K562 (cell line): ENCODE measurements at regions not wholly inside any gene's neighbourhood (a gene's known extent, or its start where the extent isn't known, plus 50 kb on each side); places are given as distances from the start of the nearest gene placed in this dataset.

Source experiments
- ARNT ChIP-seq, 2 experiments: fragments of 450-650 bp; IDR thresholded peaks; 2 replicates each; pipeline ENCODE4 v1.6.1; 2016; ENCODE audit warnings: mild to moderate bottlenecking in 1 of 2
- CBX8 ChIP-seq: fragments of 200-600 bp; sonication (generic); IDR thresholded peaks from 2 replicates; pipeline ENCODE4 v1.6.1; 2012; ENCODE audit warnings: borderline replicate concordance, mixed run types, low read depth, mild to moderate bottlenecking, moderate library complexity, mixed read lengths, low read length, control low read depth, inconsistent platforms; ENCODE audit not compliant: poor library complexity, severe bottlenecking; ENCODE audit errors: extremely low read depth
- GABPB2 ChIP-seq: fragments of 250-450 bp; sonication (Bioruptor Pico); conservative IDR thresholded peaks from 2 replicates; pipeline ENCODE4 v1.5.1; 2021; ENCODE audit warnings: mild to moderate bottlenecking
- GTF2A2 ChIP-seq: IDR thresholded peaks from 2 replicates; pipeline ENCODE4 v1.6.1; 2016; ENCODE audit warnings: mild to moderate bottlenecking, missing genetic modification characterization, missing compliant biosample characterization
- HDAC6 ChIP-seq: IDR thresholded peaks from 2 replicates; pipeline ENCODE4 v1.6.1; 2012; ENCODE audit warnings: low read depth, mild to moderate bottlenecking, control low read depth, inconsistent platforms, low read length, moderate library complexity
- HLTF ChIP-seq: fragments of 450-650 bp; IDR thresholded peaks from 2 replicates; pipeline ENCODE4 v1.6.1; 2016
- HMGN3 ChIP-seq: IDR thresholded peaks from 2 replicates; pipeline ENCODE4 v1.6.1; 2011; ENCODE audit warnings: borderline replicate concordance, low read depth, mild to moderate bottlenecking, mixed read lengths, low read length; ENCODE audit not compliant: insufficient read length; ENCODE audit errors: extremely low read depth
- LARP7 ChIP-seq: fragments of 450-650 bp; IDR thresholded peaks from 2 replicates; pipeline ENCODE4 v1.6.1; 2016
- MEF2A ChIP-seq: IDR thresholded peaks from 2 replicates; pipeline ENCODE4 v1.6.1; 2011; ENCODE audit warnings: low read depth, mild to moderate bottlenecking, low read length, moderate library complexity; ENCODE audit not compliant: control insufficient read depth
- NCOA6 ChIP-seq: fragments of 450-650 bp; IDR thresholded peaks from 2 replicates; pipeline ENCODE4 v1.6.1; 2017; ENCODE audit warnings: mild to moderate bottlenecking
- NFIC ChIP-seq: fragments of 450-650 bp; IDR thresholded peaks from 2 replicates; pipeline ENCODE4 v1.6.1; 2017; ENCODE audit warnings: mild to moderate bottlenecking, inconsistent platforms
- NR3C1 ChIP-seq: sonication (generic); formaldehyde crosslinking; IDR thresholded peaks from 2 replicates; pipeline ENCODE4 v1.8.1; 2022; ENCODE audit warnings: missing genetic modification reagents
- PML ChIP-seq: IDR thresholded peaks from 2 replicates; pipeline ENCODE4 v1.6.1; 2012; ENCODE audit warnings: low read length, inconsistent platforms
- SIN3A ChIP-seq, 2 experiments: fragments of 150-350 bp in 1 of 2; IDR thresholded peaks; 2 replicates each; pipeline ENCODE4 v1.6.1; 2011 to 2016; ENCODE audit warnings: borderline replicate concordance in 2 of 2, low read depth in 2 of 2, low read length in 2 of 2, mild to moderate bottlenecking in 2 of 2, moderate library complexity in 2 of 2; ENCODE audit not compliant: control insufficient read depth in 1 of 2
- TRIM24 ChIP-seq, 2 experiments: fragments of 450-650 bp; IDR thresholded peaks; 2 replicates each; pipeline ENCODE4 v1.6.1; 2016
- XRCC5 ChIP-seq: fragments of 200-400 bp; formaldehyde crosslinking; IDR thresholded peaks from 2 replicates; pipeline ENCODE4 v1.6.1; 2017; ENCODE audit warnings: low read depth, mild to moderate bottlenecking, low read length
- ZBTB7A ChIP-seq: IDR thresholded peaks from 2 replicates; pipeline ENCODE4 v1.6.1; 2011; ENCODE audit warnings: low read depth, mild to moderate bottlenecking, low read length, moderate library complexity, borderline replicate concordance; ENCODE audit not compliant: control insufficient read depth
- ZNF583 ChIP-seq: fragments of 250-450 bp; sonication (Bioruptor Pico); IDR thresholded peaks from 2 replicates; pipeline ENCODE4 v1.4.0; 2020
- TF ChIP-seq, protein P1 (sequence below): fragments of 450-650 bp; IDR thresholded peaks from 2 replicates; pipeline ENCODE4 v1.6.1; 2017; ENCODE audit warnings: antibody characterized with exemption, mild to moderate bottlenecking
- TF ChIP-seq, protein P2 (sequence below): fragments of 450-650 bp; formaldehyde crosslinking; IDR thresholded peaks from 2 replicates; pipeline ENCODE4 v1.4.0; 2020; ENCODE audit warnings: mild to moderate bottlenecking, moderate library complexity
- TF ChIP-seq, protein P3 (sequence below): sonication (generic); formaldehyde crosslinking; IDR thresholded peaks from 2 replicates; pipeline ENCODE4 v1.8.0; 2022; ENCODE audit warnings: mild to moderate bottlenecking, missing genetic modification reagents
- TF ChIP-seq, protein P4 (sequence below): fragments of 250-450 bp; sonication (Bioruptor Pico); IDR thresholded peaks from 2 replicates; pipeline ENCODE4 v1.8.0; 2021; ENCODE audit warnings: moderate library complexity, mild to moderate bottlenecking, inconsistent platforms

DNA sequence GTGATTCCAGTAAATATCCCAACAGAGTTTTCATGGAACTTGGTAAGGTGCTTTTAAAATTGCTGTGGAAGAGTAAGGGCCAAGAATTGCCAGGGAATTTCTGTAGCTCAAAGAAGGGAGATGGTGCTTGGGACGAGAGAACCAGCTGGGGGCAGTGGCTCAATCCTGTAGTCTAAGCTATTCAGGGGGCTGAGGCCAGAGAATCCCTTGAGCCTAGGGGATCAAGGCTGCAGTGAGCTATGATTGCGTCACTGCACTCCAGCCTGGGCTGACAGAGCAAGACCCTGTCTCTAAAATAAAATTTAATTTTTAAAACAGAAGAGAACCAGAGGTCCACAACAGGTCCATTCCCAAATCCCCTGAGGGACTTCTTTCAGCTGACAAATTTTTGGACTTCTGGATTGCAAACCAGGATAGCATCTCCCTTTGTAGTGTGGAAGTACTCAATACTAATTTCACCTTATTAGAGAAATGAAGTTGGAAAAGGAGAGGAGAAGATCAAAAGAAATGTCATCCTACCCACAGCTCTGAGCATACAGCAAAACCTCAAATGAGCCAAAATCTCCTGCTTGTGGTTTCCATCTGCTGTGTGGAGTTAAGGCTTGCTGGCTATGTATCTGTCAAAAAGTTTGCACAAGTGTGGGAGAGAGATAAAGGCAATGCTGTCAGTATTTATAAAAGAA is 59.2 kb upstream of the CLPB start (continued):
- TF ChIP-seq, protein P1, sequence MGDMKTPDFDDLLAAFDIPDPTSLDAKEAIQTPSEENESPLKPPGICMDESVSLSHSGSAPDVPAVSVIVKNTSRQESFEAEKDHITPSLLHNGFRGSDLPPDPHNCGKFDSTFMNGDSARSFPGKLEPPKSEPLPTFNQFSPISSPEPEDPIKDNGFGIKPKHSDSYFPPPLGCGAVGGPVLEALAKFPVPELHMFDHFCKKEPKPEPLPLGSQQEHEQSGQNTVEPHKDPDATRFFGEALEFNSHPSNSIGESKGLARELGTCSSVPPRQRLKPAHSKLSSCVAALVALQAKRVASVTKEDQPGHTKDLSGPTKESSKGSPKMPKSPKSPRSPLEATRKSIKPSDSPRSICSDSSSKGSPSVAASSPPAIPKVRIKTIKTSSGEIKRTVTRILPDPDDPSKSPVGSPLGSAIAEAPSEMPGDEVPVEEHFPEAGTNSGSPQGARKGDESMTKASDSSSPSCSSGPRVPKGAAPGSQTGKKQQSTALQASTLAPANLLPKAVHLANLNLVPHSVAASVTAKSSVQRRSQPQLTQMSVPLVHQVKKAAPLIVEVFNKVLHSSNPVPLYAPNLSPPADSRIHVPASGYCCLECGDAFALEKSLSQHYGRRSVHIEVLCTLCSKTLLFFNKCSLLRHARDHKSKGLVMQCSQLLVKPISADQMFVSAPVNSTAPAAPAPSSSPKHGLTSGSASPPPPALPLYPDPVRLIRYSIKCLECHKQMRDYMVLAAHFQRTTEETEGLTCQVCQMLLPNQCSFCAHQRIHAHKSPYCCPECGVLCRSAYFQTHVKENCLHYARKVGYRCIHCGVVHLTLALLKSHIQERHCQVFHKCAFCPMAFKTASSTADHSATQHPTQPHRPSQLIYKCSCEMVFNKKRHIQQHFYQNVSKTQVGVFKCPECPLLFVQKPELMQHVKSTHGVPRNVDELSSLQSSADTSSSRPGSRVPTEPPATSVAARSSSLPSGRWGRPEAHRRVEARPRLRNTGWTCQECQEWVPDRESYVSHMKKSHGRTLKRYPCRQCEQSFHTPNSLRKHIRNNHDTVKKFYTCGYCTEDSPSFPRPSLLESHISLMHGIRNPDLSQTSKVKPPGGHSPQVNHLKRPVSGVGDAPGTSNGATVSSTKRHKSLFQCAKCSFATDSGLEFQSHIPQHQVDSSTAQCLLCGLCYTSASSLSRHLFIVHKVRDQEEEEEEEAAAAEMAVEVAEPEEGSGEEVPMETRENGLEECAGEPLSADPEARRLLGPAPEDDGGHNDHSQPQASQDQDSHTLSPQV, result no peak
- TF ChIP-seq ZBTB7A (no peak), GABPB2 (CRISPR knock-in tag) (no peak), ZNF583 (CRISPR knock-in tag) (no peak), MEF2A (no peak), NR3C1 (CRISPR knock-in tag) (no peak), HLTF (no peak), ARNT (IDR thresholded peaks at IDR 0.05) (peak; percentile 67 to 91; a peak in 3 of 4 replicates), HDAC6 (no peak), CBX8 (no peak), NCOA6 (no peak), PML (peak; percentile 98), SIN3A (IDR thresholded peaks at IDR 0.05; ENCODE audit: borderline replicate concordance in 2 of 2, control insufficient read depth in 1 of 2, low read depth in 2 of 2, low read length in 2 of 2) (no peak), NFIC (peak; percentile 91), GTF2A2 (tag) (no peak), HMGN3 (no peak), TRIM24 (IDR thresholded peaks at IDR 0.05) (peak; percentile 85 to 88), LARP7 (no peak), XRCC5 (no peak)
- TF ChIP-seq, protein P2, sequence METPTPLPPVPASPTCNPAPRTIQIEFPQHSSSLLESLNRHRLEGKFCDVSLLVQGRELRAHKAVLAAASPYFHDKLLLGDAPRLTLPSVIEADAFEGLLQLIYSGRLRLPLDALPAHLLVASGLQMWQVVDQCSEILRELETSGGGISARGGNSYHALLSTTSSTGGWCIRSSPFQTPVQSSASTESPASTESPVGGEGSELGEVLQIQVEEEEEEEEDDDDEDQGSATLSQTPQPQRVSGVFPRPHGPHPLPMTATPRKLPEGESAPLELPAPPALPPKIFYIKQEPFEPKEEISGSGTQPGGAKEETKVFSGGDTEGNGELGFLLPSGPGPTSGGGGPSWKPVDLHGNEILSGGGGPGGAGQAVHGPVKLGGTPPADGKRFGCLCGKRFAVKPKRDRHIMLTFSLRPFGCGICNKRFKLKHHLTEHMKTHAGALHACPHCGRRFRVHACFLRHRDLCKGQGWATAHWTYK (CRISPR knock-in tag), result no peak
- TF ChIP-seq, protein P3, sequence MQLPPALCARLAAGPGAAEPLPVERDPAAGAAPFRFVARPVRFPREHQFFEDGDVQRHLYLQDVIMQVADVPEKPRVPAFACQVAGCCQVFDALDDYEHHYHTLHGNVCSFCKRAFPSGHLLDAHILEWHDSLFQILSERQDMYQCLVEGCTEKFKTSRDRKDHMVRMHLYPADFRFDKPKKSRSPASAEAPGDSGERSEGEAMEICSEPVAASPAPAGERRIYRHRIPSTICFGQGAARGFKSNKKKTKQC (CRISPR knock-in tag), result no peak
- TF ChIP-seq, protein P4, sequence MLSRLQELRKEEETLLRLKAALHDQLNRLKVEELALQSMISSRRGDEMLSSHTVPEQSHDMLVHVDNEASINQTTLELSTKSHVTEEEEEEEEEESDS, result no peak
